Hematopoietic multipotent progenitor cell treated with erythropoietin and hydrocortisone succinate and interleukin-3 and kit ligand, for 6 days (in vitro differentiated cells): ENCODE measurements at regions not wholly inside any gene's neighbourhood (a gene's known extent, or its start where the extent isn't known, plus 50 kb on each side); places are given as distances from the start of the nearest gene placed in this dataset.
"Not testable (repeated sequence)": the region's sequence is repeated elsewhere in the genome, so short reads cannot be mapped to it uniquely, and the experiment has no call there.

ENCODE experiments used
- DNase-seq: peaks from one replicate; pipeline ENCODE4 v3.0.0-alpha.2; 2015

DNA sequence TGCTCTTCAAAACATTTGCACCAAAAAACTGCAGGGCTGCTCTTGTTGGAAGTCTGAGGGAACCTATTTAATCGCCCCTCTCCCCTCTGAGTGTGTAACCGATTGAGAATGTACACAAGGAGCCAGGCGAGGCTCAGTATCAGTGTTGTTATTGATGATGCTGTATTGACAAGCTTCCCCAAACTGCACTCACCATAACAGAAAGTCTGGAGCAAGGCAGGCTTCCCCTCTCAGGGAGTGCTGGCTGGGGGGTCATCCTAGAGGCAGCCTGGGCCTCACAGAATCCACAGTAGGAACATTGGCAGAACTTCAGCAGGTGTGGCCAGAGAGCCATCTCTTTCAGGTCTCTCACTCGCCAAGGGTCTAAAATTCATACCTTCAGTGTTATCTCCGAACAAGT lies 58.1 kb upstream of the TUNAR start:
- no peak for DNase-seq

DNA sequence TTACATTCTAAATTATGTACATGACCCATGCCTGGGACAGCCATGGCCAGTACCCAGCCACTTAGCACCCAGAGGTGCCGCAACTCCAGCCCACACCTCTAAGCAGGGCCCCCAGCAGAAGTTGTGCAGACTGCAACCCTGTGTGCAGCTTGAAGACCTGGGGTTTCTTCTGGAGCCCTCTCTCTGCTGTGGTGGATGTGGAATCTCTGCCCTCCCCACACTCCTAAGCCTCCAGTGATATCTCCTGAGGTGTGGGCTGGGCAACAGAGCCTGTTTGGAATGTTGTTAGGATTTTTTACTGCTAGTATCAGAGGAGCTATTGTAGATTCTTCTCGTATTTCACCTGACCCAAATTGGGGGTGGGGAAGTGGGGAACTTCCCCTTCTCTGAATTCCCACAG lies 59.4 kb upstream of the TUNAR start:
- no peak for DNase-seq

DNA sequence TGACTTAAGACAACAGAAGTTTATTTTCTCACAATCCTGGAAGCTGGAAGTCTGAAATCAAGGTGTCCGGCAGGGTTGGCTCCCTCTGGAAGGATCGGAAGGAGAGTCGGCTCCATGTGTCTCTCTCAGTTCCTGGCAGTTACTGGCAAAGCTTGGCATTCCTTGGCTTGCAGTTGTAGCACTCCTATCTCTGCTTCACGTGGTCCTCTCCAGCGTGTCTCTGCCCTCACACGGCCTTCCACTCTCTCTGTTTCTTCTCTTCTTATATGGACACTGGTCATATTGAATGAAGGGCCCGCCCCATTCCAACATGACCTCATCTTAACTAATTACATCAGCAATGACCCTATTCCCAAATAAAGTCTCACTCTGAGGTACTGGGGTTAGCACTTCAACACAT lies 60.1 kb upstream of the TUNAR start:
- DNase-seq: no peak

DNA sequence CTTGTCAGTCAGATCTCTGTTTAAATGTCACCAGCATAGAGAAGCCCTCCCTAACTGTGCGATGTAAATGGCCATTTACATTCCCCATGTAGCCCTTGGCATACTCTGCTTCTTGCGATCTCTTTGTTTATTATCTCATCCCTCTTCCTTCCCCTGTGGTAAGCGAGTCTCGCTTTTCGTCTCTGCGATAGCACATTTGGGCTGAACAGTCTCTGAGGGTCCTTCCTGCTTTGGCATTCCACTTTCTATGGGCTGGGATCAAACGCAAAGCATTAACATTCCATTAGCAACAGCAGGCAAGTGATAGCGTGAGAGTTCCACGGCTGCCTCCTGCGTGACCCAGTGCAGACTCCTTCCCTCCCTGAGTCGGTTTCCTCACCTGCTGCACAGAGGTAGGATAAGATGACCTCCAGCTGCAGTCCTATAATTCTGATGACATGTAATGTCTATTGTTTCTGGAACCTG lies 61.4 kb upstream of the TUNAR start:
- no peak for DNase-seq

DNA sequence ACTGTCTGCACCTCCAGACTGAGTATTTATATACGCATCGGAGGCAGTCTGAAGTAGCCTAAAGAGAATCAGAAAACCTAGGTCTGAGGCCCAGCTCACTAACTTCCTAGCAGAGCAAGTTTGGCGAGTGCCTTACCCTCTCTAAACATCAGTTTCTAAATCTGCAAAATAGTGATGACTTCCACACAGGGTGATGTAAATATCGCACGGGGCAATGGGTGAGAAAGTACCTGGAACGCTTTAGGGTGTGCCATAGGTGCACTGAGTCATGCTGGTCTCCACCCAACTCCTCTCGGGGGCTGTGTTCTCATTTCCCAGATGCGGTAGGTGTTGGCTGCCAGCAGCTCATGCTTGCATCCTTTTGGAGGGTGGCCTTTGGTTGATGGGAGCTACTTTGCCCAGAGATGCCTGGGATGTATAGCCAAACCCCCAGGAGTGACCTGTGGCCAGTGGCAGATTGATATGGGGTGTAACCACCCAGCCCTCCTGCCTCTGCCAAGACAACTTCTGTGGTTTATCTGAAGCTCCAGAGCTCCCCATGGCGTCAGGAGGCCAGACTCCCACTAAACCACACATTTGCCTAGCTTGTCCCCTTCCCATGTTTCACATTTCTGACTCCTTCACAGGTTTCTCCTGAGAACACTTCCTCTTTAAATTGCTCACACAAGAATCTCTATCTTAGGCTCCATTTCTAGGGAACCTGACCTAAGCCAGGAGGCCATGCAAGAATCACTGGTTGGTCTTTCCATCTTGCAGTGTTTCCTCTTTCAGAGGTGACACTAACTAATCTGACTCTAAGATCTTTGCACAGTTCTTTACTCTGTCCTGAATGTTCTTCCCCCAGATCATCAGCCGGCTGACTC lies 62.0 kb upstream of the TUNAR start:
- no peak for DNase-seq

DNA sequence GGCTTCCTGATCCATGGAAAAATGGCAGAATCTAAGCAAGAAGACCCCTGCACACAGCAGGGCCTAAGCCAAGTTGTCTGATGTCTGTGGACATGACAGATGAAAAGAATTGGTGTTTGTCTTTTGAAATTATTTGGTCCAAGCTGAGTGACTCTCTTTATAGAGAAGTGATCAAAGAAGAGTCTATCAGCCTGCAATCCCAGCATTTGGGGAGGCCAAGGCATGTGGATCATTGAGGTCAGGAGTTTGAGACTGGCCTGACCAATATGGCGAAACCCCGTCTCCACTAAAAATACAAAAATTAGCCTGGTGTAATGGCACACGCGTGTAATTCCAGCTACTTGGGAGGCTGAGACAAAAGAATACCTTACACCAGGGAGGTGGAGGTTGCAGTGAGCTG lies 64.8 kb upstream of the TUNAR start:
- DNase-seq: no peak

DNA sequence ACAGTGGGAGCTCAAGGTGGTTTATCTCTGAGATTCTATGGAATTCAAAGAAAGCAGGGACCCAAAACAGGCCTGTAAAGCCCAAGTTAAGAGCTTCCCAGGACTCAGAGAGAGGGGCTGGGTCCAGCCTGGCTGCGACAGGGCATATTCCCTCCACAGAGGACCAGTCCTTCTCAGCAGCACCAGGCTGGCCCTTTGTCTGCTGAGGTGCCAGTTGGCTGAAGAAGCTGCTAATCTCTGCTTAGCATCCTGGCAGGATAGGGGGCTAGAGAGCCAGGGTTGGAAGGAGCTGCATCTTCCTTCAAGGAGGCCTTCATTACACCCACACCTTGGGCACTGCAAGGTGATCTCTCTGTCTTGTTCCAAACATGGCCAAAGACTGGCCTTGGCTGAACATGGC lies 68.3 kb upstream of the TUNAR start:
- DNase-seq: no peak

DNA sequence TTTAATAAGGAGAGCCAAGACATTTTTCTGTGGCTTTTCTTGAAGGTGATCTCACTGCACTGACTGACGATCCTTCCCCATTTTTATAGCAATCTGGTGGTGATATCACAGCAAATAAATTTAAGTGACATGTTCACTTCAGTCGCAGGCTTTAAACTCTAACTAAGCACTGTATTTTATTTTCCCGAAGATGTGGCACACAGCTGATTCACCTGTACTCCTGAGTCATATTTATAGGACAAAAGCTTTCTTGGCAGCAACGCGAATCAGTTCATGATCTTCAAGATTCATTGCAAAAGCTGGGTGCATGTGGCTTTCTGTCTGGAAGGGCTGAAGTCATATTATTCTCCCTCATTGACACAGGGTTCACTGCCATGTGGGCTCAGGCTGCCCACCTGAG lies 79.8 kb upstream of the TUNAR start:
- no peak for DNase-seq

DNA sequence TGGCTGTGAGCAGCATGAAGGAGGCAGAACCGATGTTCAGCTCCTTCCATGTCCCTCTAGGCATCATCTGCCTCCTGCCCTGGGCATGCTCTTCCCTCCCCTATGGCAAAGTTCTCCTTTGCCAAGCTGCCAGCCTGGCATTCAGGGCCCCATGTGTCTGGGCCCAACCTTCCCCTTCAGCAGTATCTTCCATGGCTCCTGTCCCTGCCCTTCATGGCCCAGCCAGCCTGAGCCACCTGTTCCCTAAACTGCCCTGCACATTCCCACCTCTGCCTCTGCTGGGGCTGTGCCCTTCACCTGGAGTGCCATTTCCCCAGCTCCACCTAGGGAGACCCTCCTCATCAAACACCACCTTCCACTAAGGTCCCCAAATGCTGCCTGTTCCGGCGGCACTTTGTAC lies 74.0 kb upstream of the TCL1A start:
- DNase-seq: no peak

DNA sequence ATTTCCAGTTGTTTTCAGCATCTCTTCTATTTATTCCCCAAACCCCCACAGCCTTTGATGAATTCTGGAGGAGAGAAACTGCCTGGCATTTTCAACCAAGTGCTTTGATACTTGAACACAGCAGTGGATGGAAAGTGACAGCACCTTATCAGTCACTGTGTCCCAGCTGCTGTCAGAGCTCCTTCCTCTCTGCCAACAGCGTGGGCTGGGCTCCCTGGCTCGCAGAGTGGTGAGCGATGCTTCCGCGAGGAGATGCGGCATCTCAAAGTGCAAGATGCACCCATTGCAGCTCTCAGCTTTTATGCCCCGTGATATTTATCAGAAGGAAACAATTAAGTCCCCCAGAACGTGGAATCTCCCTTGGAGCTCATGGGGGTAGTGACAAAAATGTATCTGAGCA lies 72.6 kb upstream of the TCL1A start:
- no peak for DNase-seq

DNA sequence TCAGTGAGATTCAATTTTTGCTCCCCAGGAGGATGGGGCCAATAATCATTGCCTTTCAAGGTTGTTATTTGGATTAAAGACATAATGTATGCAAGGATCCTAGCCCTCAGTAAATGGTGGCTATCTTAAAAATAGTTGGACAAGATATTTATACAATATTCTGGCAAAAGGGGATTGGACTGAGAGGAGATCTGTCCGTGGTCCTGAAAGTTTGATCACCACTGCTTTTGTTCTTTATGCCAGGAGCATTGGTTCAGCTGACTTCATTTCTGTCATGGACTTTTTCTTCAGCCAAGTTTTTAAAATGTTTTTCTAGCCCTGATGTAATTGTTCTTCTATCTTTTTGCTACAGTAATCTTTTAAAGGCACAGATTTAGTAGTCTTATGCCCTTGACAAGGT lies 70.2 kb upstream of the TCL1A start:
- peak; percentile 75 for DNase-seq

DNA sequence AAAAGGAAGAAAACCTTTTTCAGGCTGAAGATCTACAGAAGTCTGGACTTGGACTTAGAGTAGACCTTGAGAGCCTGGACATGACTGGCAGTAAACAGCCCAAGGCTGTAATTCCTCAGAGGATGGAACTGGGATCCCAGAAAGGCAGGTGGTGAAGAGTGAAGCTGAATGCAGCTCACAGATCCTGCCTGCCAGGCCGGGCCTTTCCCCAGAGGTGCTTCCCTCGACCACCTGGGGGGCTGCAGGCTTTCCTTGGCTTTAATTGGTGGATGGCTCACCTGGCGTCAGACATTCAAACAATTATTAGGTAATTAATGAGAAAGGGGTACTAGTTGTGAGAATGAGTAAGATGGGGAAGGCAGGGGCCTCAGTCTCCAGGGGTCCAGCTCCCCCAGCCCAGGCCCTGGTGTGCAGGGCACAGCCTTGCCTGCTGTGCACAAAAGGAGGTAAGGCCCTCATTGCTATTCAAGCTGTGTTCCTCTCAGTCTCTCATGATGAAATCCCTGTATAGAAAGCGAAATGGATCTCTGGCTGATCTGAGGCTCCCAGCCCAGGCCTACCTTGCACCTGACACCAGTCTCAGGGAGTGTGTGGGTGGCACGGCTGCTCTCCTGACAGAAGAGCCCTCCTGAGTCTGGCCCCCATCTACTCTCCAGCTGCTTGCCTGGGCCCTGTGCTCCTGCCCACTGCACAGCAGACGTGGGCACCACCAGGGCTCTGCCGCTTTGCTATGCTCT lies 63.0 kb upstream of the TCL1A start:
- DNase-seq: no peak

DNA sequence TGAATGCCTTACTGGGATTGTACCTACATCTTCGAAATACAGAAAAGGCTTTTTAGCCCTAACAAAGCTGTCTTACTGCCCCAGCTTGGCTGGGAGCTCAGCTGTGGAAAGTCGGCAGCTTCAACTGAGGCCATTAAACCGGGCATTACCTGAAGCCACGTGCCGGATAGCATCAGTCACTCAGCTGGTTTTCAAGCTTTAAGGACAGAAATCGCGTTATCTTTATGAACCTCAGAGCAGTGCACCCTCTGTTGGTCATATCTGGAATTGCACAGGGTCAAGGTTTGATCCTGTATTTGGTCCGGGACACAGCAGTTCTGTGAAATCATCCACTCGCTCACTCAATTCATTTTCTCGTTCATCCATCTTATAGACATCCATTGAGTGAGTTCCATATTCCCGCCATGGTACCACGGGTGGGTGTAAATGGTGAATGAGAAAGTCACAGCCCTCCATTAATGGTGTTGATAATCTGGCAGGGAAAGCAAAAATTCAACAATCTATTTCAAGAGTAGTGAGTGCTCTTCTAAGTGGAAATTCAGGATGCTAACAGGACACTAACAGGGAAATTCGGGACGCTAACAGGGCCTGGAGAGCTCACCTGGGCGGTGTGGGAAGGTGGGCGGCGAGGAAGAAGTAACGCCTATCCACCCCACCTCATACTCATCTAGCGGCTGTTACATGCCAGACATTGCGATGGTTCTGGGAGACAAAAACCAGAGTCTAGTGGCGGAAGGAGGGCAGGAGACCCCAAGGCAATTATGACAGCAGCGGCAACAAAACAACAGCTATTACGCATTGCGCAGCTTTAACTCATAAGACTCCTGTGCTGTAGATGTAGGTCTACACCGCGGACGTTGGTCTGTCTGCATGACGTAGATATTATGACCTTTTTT lies 60.6 kb upstream of the TCL1A start:
- peak; percentile 79 for DNase-seq

DNA sequence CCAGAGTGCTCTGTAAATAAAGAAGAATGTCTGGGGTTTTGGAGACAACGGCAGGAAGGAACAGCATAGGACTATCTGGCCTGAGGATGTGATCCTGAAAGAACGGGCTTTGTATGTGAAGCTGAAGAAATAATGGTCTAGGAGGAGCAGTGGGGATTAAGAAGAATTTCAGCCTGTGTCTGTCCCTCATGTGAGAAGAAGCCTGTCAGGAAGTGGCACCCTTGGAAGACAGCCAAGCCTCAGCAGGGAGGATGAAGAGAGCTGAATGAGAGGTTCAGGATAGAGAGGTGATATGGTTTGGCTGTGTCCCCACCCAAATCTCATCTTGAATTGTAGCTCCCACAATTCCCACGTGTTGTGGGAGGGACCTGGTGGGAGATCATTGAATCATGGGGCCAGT lies 56.9 kb upstream of the TCL1A start:
- DNase-seq: peak; percentile 24

DNA sequence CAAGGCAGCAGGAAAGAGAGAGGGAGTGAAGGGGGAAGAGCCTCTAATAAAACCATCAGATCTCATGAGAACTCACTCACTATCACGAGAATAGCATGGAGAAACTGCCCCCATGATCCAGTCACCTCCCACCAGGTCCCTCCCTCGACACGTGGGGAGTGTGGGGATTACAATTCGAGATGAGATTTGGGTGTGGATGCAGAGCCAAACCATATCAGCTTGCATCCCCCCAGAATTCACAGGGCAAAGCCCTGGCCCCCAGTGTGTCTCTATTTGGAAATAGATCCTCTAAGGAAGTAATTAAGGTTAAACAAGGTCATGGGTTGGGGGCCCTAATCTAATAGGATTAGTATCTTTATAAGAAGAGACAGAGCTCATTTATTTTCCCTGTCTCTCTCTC lies 56.1 kb upstream of the TCL1A start:
- DNase-seq: no peak

DNA sequence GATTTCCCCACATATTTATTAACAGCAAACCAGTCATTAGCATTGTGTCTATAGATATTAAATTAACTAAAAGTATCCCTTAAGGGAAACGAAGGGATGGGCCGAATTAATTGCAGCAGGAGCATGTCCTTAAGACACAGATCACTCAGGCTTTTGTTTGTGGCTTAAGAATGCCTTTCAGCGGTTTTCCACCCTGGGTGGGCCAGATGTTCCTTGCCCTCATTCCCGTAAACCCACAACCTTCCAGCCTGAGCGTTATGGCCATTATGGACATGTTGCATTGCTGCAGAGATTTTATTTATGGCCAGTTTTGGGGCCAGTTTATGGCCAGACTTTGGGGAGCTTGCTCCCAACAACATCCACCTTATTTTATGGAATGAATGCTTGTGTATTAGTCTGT lies 55.5 kb upstream of the TCL1A start:
- DNase-seq: not testable (repeated sequence)

DNA sequence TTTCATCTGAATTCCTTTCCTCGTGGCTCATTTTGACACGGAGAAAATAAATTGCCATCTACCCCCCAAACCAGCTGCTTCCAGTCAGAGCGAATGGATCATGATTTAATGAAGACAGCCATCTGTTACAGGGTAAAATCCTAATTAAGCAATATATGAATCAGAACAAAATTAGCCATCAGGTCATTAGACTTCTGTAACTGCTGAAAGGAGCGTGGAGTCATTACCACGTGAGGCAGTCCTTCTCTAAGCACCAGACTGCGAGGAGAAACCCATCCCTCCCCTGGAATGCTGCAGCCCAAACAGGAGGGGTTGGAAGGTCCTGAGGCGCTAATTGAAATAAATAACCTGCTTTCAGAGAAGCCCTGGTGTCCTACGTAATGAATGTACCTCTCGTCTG lies 51.1 kb upstream of the TCL1A start:
- no peak for DNase-seq

DNA sequence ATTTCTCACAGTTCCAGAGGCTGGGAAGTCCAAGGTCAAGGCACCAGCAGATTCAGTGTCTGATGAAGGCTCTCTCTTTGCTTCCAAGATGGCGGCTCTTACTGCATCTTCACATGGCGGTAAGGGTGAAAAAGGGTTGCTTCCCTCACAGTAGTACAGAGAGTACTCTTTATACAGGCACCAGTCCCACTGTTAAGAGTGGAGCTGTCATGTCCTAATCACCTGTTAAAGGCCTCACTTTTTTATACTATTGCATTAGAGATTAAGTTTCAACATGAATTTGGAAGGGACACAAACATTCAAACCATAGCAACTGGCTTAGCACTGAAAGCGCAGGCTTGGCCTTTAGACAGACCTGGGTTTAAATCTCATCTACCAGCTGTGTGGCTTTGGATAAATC lies 50.0 kb upstream of the TCL1A start:
- no peak for DNase-seq
